HG03457 (cell line): ENCODE measurements at regions not wholly inside any gene's neighbourhood (a gene's known extent, or its start where the extent isn't known, plus 50 kb on each side); places are given as distances from the start of the nearest gene placed in this dataset.

Experiments used
- ATAC-seq: cut with Tn5 transposase; IDR thresholded peaks from one replicate; pipeline ENCODE4 v1.9.1; 2021; ENCODE audit warnings: moderate number of reproducible peaks; ENCODE audit not compliant: unreplicated experiment

DNA sequence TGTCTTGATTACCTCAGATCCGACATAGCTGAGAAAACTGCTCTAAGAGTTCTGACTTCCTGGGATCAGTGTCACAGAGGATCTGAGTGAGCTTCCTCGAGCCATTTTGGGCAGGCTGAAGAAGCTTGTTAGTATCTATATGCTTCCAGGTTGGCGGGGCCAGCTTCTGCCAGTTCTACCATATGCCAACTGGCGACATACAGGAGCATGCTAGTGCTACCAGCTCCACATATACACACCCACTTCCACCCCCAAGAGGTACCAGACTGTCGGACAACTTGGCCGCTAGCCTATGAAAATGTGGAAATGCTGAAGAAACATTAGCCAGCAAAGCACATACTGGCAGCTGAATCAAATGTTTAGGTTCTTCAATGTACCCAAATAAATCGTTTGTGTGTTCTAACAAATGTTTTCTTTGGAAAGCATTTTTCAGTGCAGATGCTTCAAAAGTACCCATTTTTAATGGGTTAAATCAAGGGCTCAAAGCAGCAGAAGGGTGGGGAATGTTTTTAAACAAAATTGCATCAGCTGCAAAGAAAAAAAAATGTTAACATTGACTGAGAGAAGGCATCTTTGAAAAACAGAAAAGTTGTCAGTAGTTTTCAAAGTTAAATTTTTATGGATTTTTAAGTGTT lies 163.7 kb downstream of the KLF12 start:
- no peak for ATAC-seq

GRCh38 chr13:73967397-73968165 lies 166.6 kb downstream of the KLF12 start:
- ATAC-seq = peak; percentile 100

- no peak for ATAC-seq
These were observed 167.9 kb downstream of the KLF12 start for GRCh38 chr13:73966331-73966730.

- ATAC-seq = no peak
These were observed 171.9 kb downstream of the KLF12 start for GRCh38 chr13:73962284-73962683.

DNA sequence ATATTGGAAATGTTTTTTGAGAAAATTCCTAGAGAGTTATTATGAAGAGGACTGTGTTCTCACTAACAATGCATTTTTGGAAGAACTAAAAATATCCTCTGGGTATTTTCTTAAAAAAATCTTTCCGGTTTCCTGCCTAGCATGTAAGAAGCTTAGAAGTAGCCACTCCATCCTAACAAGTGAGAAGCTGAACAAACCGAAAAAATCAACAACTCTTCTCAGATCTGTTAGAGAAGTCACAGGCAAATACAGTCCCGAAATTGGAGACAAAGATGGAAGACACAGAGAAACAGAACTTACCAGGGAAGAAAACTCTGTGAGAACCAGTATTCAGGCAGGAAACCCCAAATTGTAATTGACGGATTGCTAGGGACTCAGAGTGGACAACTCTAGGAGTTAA lies 173.0 kb downstream of the KLF12 start:
- ATAC-seq = no peak

DNA sequence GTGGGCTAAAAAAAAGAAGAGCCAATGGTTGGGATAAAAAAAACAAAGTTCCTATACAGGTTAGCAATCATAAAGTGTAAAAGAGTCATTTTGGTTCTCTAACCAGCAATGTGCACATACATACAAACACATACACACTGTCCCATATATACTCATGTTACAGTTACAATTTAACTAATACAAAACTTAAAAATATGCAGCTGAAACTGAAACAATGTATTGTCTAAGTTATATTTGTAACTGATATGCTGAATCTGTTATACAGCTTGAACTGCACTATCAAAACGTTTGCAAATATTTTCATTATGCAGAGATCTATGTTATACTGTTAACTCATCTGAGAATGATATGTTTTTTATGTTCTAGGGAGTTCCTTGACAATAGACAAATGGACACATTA lies 173.7 kb downstream of the KLF12 start:
- ATAC-seq = peak; percentile 53

DNA sequence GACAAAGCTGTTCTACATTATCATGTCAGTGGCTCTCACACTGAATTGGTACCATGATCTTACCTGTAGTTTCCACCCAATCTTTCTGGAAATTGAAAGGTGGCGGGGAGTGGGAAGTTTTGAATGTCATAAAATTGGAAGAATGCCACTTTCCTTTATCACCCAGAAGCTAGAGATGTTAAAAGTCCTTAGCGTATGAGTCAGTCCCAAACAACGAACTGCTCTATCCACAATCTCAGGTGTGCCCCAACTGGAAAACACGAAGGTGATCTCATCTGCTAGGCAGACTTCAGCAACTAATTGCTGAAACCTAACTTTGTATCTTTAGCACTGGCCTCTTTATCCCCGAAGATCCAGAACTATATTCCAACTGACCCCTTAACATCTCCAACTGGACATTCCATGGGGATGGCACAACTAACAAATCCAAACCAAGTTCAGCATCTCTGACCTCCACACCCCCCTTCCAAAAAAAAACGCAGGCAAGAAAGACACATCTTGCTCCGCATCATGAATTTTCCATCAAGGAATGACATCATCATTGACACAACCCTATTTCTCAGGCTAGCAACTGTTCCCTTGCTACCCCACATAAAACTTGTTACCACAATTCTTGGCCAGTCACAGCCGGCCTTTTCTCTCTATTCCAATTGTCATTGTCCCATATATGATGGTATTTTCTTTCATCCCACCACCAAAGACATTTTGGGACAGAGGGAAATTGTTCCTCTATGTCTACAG lies 175.4 kb downstream of the KLF12 start:
- no peak for ATAC-seq

DNA sequence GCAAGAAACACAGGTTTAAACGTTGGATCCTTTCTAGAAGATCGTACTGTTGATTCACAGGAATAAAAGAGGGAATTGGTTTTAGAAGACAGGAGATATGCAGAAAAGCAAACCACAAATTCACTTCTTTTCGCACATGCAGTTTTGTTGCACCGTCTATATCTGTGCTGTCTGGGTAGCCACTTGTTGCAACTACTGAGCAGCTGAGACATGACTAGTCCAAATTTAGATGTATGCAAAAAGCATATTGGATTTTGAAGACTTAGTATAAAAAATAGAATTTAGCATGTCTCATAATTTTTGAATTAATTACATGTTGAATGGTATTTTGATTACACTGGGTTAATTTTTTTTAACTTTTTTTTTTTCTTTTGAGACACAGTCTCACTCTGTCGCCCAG lies 176.3 kb downstream of the KLF12 start:
- no peak for ATAC-seq

DNA sequence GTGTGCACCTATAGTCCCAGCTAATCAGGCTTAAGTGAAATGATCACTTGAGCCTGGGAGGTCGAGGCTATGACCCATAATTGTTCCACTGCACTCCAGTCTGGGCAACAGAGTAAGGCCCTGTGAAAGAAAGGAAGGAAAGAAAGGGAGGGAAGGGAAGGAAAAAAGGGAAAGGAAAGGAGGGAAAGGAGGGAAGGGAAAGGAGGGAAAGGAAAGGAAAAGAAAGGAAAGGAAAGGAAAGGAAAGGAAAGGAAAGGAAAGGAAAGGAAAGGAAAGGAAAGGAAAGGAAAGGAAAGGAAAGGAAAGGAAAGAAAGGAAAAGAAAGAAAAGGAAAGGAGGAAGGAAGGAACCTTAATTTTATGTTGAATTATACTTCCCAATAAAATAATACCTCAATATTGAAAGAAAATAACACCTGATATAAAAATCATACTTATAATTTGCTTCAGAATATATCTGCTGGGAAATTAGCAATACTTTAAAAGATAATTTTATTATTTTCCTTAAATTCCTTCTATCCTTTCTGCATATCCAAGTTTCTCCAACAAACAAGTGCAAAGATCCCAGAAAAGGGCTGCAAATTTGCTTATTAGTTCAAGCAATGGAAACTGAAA lies 177.3 kb downstream of the KLF12 start:
- ATAC-seq = no peak

- no peak for ATAC-seq
These were observed 178.2 kb downstream of the KLF12 start for GRCh38 chr13:73955977-73956500.

DNA sequence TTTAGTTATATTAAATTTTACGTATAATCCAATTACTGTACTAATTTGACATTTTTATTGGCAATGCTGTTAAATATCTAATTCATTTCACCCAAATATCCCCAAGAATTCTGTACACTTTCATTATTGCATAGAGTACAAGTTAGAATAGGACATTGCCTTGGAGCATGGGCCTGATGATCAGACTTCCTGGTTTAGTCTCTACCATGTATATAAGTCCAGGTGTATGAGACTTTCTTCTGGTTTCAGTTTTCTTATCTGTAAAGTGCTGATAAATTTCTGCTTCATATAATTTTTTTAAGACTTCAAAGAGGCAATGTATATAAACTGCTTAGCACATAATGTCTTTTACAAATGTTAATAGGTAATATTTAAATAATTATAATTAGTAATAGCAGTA lies 179.4 kb downstream of the KLF12 start:
- no peak for ATAC-seq

DNA sequence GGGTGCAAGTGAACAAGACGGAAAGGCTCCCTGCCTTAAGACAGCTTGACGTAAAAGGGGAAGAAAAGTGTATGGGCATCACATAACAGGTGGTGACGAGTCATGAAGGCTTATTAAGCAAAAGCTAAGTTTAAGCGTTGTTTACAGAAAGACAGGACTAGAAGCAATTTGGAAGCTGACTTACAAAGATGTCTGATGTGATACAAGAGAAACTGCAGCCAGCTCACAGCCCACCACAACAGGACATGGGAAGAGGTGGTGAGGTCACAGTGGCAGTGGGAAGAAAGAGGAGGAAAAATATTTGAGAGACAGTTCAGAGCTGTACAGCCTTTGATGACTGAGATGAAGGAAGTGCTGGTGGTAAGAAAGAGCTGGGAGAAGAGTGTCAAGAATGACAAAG lies 181.6 kb downstream of the KLF12 start:
- ATAC-seq = no peak

DNA sequence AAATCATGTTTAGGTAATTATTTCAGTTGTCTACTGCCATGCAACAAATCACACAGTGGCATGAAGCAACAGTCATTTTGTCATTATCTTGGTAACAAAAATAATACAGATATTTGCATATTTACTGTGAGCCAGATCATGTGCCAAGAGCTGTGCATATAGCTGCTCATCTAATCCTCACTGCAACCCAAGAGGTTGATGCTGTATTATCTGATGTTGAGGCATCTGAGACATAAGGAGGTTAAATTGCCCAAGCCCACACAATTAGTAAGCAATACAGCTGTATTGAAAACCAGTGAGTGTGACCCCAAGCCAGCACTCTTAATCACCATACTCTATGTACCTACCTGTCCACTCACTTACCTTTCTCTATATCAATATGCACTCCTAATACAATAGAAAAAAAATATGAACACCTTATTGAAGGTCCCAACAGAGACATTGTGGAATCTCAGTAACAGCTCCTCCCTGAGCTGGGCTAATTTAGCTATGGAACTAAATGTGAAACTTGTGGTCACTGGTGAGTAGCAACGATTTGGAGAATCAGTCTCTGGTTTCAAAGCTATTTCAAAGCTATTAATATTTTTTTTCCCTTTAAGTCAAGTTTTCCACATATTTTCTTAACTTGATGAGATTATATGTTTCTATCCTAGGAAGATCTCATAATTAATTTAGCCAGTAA lies 185.2 kb downstream of the KLF12 start:
- no peak for ATAC-seq

DNA sequence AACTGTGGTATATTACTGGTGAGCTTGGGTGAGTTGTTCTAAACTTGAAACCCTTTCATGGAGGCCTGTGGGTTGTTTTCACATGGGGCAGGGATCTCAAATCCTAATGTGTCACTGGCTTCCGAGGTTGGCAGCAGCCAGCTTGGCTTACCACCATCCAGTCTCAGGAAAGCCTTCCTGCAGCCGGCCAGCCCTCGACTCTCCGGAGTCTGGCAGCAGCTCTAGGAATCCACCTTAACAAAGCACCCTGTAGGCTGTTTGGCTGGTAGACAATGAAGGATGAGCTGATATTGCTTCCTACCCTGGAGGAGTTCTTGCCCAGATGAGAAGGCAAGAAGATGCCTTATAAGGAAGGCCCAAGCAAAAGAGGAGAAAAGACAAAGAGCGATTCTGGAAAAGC lies 188.3 kb downstream of the KLF12 start:
- ATAC-seq = no peak

GRCh38 chr13:73945382-73945781 lies 188.8 kb downstream of the KLF12 start:
- no peak for ATAC-seq

GRCh38 chr13:73943965-73944233 lies 190.3 kb downstream of the KLF12 start:
- no peak for ATAC-seq

GRCh38 chr13:73943137-73943964 lies 190.9 kb downstream of the KLF12 start:
- ATAC-seq = peak; percentile 51

- ATAC-seq = no peak
These were observed 192.5 kb downstream of the KLF12 start for GRCh38 chr13:73941752-73942151.

- ATAC-seq = no peak
These were observed 194.1 kb downstream of the KLF12 start for GRCh38 chr13:73940098-73940497.

GRCh38 chr13:73939603-73940002 lies 194.6 kb downstream of the KLF12 start:
- no peak for ATAC-seq
